ENCODE measurements at regions not wholly inside any gene's neighbourhood (a gene's known extent, or its start where the extent isn't known, plus 50 kb on each side); places are given as distances from the start of the nearest gene placed in this dataset.

DNA sequence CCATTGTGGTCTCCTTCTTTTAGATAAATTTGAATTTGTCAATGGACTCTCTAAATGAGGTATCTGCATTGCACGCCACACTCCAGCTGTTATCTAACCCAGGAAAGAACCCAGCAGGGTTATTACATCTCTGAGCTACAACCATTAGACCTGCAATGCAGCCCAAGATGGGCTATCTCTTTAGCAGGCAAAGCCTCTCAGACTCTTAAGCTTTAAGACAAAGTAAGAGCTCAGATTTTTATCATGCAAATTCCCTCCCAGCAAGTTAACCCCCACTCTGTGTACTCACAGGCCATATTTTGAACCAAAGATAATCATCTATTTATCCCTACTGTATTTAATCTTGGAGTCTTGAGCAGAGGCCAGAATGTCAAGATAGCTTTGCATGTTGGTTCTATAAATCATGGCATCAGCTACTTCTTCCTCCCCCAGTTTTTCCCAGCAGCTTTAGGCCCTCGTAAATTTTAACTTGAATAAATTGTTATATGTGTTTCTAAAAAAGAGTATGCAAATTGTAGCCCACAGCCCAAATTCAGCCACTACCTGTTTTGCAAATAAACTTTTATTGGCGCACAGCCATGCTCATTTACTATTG is 273.7 kb upstream of the PKDCC start:
- TF ChIP-seq, protein P1, sequence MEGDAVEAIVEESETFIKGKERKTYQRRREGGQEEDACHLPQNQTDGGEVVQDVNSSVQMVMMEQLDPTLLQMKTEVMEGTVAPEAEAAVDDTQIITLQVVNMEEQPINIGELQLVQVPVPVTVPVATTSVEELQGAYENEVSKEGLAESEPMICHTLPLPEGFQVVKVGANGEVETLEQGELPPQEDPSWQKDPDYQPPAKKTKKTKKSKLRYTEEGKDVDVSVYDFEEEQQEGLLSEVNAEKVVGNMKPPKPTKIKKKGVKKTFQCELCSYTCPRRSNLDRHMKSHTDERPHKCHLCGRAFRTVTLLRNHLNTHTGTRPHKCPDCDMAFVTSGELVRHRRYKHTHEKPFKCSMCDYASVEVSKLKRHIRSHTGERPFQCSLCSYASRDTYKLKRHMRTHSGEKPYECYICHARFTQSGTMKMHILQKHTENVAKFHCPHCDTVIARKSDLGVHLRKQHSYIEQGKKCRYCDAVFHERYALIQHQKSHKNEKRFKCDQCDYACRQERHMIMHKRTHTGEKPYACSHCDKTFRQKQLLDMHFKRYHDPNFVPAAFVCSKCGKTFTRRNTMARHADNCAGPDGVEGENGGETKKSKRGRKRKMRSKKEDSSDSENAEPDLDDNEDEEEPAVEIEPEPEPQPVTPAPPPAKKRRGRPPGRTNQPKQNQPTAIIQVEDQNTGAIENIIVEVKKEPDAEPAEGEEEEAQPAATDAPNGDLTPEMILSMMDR (IDR thresholded peaks at IDR 0.05), result no peak
- no peak for TF ChIP-seq POLR2A (IDR thresholded peaks at IDR 0.05)
